ENCODE measurements at regions not wholly inside any gene's neighbourhood (a gene's known extent, or its start where the extent isn't known, plus 50 kb on each side); places are given as distances from the start of the nearest gene placed in this dataset.

DNA sequence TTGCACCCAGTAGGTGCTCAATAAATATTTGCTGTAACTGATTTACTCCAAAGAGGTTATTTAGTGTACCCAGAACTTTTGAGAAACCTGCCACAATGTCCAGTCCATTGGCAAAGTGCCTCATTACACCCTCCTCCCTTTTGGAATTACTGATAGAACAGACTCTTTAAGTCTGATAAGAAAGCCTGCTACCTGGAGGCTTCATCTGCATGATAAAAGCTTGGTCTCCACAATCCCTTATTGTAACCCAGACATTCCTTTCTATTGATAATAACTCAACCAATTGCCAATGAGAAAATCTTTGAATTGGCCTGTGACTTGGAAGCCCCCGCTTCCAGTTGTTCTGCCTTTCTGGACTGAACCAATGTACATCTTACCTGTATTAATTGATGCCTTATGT lies 127.0 kb upstream of the FOXN2 start:
- Histone ChIP-seq H3K79me2 (ENCODE audit: control insufficient read depth, insufficient read depth, low read length) (no peaks in the 10 kb centered on the region), H3K4me2 (ENCODE audit: insufficient read depth, low read length) (no peak overlapping the region), H3K27ac (ENCODE audit: extremely low read depth, low read depth, low read length) (no peak overlapping the region), H3K36me3 (ENCODE audit: control insufficient read depth, insufficient read depth, low read length) (no peaks in the 10 kb centered on the region), H4K20me1 (replicated peaks; ENCODE audit: control insufficient read depth, insufficient read depth, low read length) (no peaks in the 10 kb centered on the region), H3K9me1 (ENCODE audit: control insufficient read depth, insufficient read depth, low read length) (no peaks in the 10 kb centered on the region), H3K4me3 (no peak overlapping the region), H2AFZ (ENCODE audit: low read depth, low read length) (no peak overlapping the region), H3K9me3 (replicated peaks; ENCODE audit: control insufficient read depth, insufficient read depth, low read depth, low read length) (no peaks in the 10 kb centered on the region), H3K4me1 (replicated peaks in 1 of 2; ENCODE audit: control insufficient read depth in 2 of 2, insufficient read depth in 2 of 2, low read length in 2 of 2) (no peaks in the 10 kb centered on the region; a peak in 1 of 5 replicates), H3K27me3 (ENCODE audit: control insufficient read depth in 2 of 2, insufficient read depth in 2 of 2, low read length in 2 of 2) (no peaks in the 10 kb centered on the region), H3K9ac (ENCODE audit: insufficient read depth in 1 of 2, low read depth in 2 of 2, low read length in 2 of 2) (no peak overlapping the region)
- 73% methylated on average over 1 of the region's 1 CpG for WGBS (ENCODE audit: insufficient coverage, low coverage, missing lambda C conversion rate)
- intact Hi-C loops (cut with micrococcal nuclease) (no loop called here), in situ Hi-C loops (cut with MboI) (no loop called here)
- ChIA-PET POLR2A (no interaction called here), CTCF (ENCODE audit: low intra/inter-chr PET ratio) (no interaction called here)
- 0 out of 2 replicates have a peak, but pooled peaks have one; percentile 29 for TF ChIP-seq CBFA2T3 (IDR thresholded peaks at IDR 0.05)
- TF ChIP-seq RNF2 (IDR thresholded peaks at IDR 0.05): no peak
- DNase-seq (ENCODE audit: extremely low read depth in 1 of 4, low spot score in 3 of 4) (no peak), FAIRE-seq (no peak), ATAC-seq (no peak)
- no TSS peak for BruUV-seq (replicated peaks)

DNA sequence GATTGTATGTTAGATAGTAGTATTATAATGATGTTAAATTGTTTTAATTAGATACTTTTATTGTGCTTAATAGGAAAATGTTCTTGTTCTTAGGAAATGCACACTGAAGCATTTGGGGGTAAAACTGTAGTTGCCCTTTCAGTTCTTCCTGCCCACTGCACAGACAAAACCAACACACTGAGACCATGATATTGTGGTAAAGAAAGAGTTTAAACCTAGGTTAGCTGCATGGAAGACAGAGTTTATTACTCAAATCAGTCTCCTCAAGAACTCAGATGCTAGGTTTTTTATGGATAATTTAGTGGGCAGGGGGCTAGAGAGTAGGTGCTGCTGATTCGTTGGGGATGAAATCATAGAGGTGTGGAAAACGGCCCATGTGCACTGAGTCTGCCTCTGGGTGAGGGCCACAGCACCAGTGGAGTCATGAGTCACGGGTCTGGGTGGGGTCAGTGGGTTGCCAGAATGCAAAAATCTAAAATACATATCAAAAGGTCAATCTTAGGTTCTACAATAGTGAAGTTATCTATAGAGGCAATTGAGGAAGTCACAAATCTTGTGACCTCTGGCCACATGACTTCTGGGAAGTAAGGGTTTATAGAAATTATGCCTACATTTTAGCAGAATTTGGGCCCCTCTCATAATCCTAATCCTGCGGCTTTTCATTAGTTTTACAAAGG lies 124.8 kb upstream of the FOXN2 start:
- no peak overlapping the region for H3K4me2 ChIP-seq (ENCODE audit: insufficient read depth, low read length)
- 24% methylated on average over 4 of the region's 4 CpGs for WGBS (ENCODE audit: insufficient coverage, low coverage, missing lambda C conversion rate)
- no peak overlapping the region for H3K27ac ChIP-seq (ENCODE audit: extremely low read depth, low read depth, low read length)
- POLR2A ChIA-PET: interaction anchor here (1.2 kb wide), 1 partner anchor 44 kb away, joined by 3 read pairs; no protein-coding TSS in a partner anchor
- no peaks in the 10 kb centered on the region; a peak in 1 of 5 replicates for H3K4me1 ChIP-seq (replicated peaks in 1 of 2; ENCODE audit: control insufficient read depth in 2 of 2, insufficient read depth in 2 of 2, low read length in 2 of 2)
- DNase-seq (ENCODE audit: extremely low read depth in 1 of 4, low spot score in 3 of 4): no peak
- H4K20me1 ChIP-seq (replicated peaks; ENCODE audit: control insufficient read depth, insufficient read depth, low read length): no peaks in the 10 kb centered on the region
- no peaks in the 10 kb centered on the region for H3K9me1 ChIP-seq (ENCODE audit: control insufficient read depth, insufficient read depth, low read length)
- peak; percentile 40; the same call in 2 of the 3 replicates for ATAC-seq
- no peak overlapping the region for H2AFZ ChIP-seq (ENCODE audit: low read depth, low read length)
- intact Hi-C loops (cut with micrococcal nuclease) (no loop called here), in situ Hi-C loops (cut with MboI) (no loop called here)
- BruUV-seq (replicated peaks): no TSS peak
- CTCF ChIA-PET (ENCODE audit: low intra/inter-chr PET ratio): no interaction called here
- H3K27me3 ChIP-seq (ENCODE audit: control insufficient read depth in 2 of 2, insufficient read depth in 2 of 2, low read length in 2 of 2): no peaks in the 10 kb centered on the region
- H3K9me3 ChIP-seq (replicated peaks; ENCODE audit: control insufficient read depth, insufficient read depth, low read depth, low read length): no peaks in the 10 kb centered on the region
- no peak overlapping the region for H3K4me3 ChIP-seq
- H3K79me2 ChIP-seq (ENCODE audit: control insufficient read depth, insufficient read depth, low read length): no peaks in the 10 kb centered on the region
- no peak for FAIRE-seq
- no peak overlapping the region for H3K9ac ChIP-seq (ENCODE audit: insufficient read depth in 1 of 2, low read depth in 2 of 2, low read length in 2 of 2)
- no peaks in the 10 kb centered on the region for H3K36me3 ChIP-seq (ENCODE audit: control insufficient read depth, insufficient read depth, low read length)
- TF ChIP-seq NFE2 (IDR thresholded peaks at IDR 0.05; ENCODE audit: low read depth): 0 out of 2 replicates have a peak, but pooled peaks have one; percentile 20
- 0 out of 4 replicates have a peak, but pooled peaks of 1 of the 2 experiments have one; percentile 40 for TF ChIP-seq KDM1A (IDR thresholded peaks at IDR 0.05)
- no peak for TF ChIP-seq C11orf30 (IDR thresholded peaks at IDR 0.05; ENCODE audit: low read depth)
- peak; percentile 85 for TF ChIP-seq FOSL1 (tag; conservative IDR thresholded peaks at IDR 0.05)
- TF ChIP-seq, protein P1, sequence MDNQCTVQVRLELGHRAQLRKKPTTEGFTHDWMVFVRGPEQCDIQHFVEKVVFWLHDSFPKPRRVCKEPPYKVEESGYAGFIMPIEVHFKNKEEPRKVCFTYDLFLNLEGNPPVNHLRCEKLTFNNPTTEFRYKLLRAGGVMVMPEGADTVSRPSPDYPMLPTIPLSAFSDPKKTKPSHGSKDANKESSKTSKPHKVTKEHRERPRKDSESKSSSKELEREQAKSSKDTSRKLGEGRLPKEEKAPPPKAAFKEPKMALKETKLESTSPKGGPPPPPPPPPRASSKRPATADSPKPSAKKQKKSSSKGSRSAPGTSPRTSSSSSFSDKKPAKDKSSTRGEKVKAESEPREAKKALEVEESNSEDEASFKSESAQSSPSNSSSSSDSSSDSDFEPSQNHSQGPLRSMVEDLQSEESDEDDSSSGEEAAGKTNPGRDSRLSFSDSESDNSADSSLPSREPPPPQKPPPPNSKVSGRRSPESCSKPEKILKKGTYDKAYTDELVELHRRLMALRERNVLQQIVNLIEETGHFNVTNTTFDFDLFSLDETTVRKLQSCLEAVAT (IDR thresholded peaks at IDR 0.05): no peak
- TF ChIP-seq ZNF263 (CRISPR knock-in tag; IDR thresholded peaks at IDR 0.05; ENCODE audit: borderline replicate concordance): no peak
- TF ChIP-seq ARID1B (IDR thresholded peaks at IDR 0.05): 0 out of 2 replicates have a peak, but pooled peaks have one; percentile 13
- TF ChIP-seq, protein P2, sequence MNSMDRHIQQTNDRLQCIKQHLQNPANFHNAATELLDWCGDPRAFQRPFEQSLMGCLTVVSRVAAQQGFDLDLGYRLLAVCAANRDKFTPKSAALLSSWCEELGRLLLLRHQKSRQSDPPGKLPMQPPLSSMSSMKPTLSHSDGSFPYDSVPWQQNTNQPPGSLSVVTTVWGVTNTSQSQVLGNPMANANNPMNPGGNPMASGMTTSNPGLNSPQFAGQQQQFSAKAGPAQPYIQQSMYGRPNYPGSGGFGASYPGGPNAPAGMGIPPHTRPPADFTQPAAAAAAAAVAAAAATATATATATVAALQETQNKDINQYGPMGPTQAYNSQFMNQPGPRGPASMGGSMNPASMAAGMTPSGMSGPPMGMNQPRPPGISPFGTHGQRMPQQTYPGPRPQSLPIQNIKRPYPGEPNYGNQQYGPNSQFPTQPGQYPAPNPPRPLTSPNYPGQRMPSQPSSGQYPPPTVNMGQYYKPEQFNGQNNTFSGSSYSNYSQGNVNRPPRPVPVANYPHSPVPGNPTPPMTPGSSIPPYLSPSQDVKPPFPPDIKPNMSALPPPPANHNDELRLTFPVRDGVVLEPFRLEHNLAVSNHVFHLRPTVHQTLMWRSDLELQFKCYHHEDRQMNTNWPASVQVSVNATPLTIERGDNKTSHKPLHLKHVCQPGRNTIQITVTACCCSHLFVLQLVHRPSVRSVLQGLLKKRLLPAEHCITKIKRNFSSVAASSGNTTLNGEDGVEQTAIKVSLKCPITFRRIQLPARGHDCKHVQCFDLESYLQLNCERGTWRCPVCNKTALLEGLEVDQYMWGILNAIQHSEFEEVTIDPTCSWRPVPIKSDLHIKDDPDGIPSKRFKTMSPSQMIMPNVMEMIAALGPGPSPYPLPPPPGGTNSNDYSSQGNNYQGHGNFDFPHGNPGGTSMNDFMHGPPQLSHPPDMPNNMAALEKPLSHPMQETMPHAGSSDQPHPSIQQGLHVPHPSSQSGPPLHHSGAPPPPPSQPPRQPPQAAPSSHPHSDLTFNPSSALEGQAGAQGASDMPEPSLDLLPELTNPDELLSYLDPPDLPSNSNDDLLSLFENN (IDR thresholded peaks at IDR 0.05; ENCODE audit: low read depth in 2 of 2, low read length in 2 of 2): no peak
- no peak for TF ChIP-seq NCOA4 (IDR thresholded peaks at IDR 0.05; ENCODE audit: partially characterized antibody)
- TF ChIP-seq RAD51 (IDR thresholded peaks at IDR 0.05; ENCODE audit: borderline replicate concordance, low read depth): 0 out of 2 replicates have a peak, but pooled peaks have one; percentile 18

Measured in K562 (cell line).